KMS-11 (cell line): ENCODE measurements at regions not wholly inside any gene's neighbourhood (a gene's known extent, or its start where the extent isn't known, plus 50 kb on each side); places are given as distances from the start of the nearest gene placed in this dataset.

Experiments used
- H2AFZ ChIP-seq: fragments of 200-600 bp; sonication (generic); 2 replicates; pipeline ENCODE4 v1.6.1; 2016; ENCODE audit warnings: antibody characterized with exemption, mixed run types, low read depth
- H3K27ac ChIP-seq: fragments of 200-600 bp; sonication (generic); 2 replicates; pipeline ENCODE4 v1.6.1; 2016; ENCODE audit warnings: mild to moderate bottlenecking, mixed run types
- H3K27me3 ChIP-seq: fragments of 200-600 bp; sonication (generic); 2 replicates; pipeline ENCODE4 v1.6.1; 2017; ENCODE audit warnings: mild to moderate bottlenecking, low read depth, mixed run types, moderate library complexity; ENCODE audit not compliant: insufficient read depth
- H3K36me3 ChIP-seq: fragments of 200-600 bp; sonication (generic); 2 replicates; pipeline ENCODE4 v1.6.1; 2017; ENCODE audit warnings: mild to moderate bottlenecking, mixed run types; ENCODE audit not compliant: insufficient read depth
- H3K4me1 ChIP-seq: fragments of 200-600 bp; sonication (generic); 2 replicates; pipeline ENCODE4 v1.6.1; 2016; ENCODE audit warnings: mild to moderate bottlenecking, low read depth, mixed run types; ENCODE audit not compliant: poor library complexity, severe bottlenecking
- H3K4me2 ChIP-seq: fragments of 200-600 bp; sonication (generic); 2 replicates; pipeline ENCODE4 v1.7.0; 2016; ENCODE audit warnings: mild to moderate bottlenecking, mixed run types
- H3K4me3 ChIP-seq: fragments of 200-600 bp; sonication (generic); IDR thresholded peaks from 2 replicates; pipeline ENCODE4 v1.6.1; 2017; ENCODE audit warnings: low read depth, low read length, mixed read lengths; ENCODE audit not compliant: insufficient read depth
- H3K79me2 ChIP-seq: fragments of 200-600 bp; sonication (generic); 2 replicates; pipeline ENCODE4 v1.6.1; 2016; ENCODE audit warnings: low read depth, mixed run types; ENCODE audit not compliant: insufficient read depth
- H3K9ac ChIP-seq: fragments of 200-600 bp; sonication (generic); 2 replicates; pipeline ENCODE4 v1.6.1; 2016; ENCODE audit warnings: mild to moderate bottlenecking, mixed run types
- H4K20me1 ChIP-seq: fragments of 200-600 bp; sonication (generic); 2 replicates; pipeline ENCODE4 v1.6.1; 2016; ENCODE audit warnings: mild to moderate bottlenecking, mixed run types; ENCODE audit not compliant: insufficient read depth
- TF ChIP-seq, protein P1 (sequence below): fragments of 200-600 bp; sonication (generic); conservative IDR thresholded peaks from 2 replicates; pipeline ENCODE4 v1.6.1; 2017; ENCODE audit warnings: low read depth, mild to moderate bottlenecking, antibody characterized with exemption, low read length, moderate library complexity, mixed read lengths

DNA sequence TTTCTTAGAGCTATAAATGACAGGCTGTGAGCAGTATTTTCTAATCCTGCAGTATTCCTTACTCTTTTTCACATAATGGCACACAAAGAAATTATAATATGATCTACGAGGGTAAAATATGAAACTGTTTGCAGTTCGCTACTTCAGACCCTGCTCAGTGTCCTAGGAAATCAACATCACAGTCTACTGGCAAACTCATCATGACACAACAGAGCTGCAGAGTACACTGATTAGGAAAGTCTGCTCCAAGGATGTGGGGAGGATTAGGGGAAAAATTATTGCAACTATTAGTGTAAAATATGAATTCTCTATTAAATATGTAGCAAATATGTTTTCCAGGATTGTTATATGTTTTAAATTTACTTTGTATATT lies 149.2 kb upstream of the REG3G start:
- no peaks in the 10 kb centered on the region for H4K20me1 ChIP-seq
- no peak overlapping the region for H3K4me2 ChIP-seq
- H2AFZ ChIP-seq, result no peak overlapping the region
- TF ChIP-seq, protein P1, sequence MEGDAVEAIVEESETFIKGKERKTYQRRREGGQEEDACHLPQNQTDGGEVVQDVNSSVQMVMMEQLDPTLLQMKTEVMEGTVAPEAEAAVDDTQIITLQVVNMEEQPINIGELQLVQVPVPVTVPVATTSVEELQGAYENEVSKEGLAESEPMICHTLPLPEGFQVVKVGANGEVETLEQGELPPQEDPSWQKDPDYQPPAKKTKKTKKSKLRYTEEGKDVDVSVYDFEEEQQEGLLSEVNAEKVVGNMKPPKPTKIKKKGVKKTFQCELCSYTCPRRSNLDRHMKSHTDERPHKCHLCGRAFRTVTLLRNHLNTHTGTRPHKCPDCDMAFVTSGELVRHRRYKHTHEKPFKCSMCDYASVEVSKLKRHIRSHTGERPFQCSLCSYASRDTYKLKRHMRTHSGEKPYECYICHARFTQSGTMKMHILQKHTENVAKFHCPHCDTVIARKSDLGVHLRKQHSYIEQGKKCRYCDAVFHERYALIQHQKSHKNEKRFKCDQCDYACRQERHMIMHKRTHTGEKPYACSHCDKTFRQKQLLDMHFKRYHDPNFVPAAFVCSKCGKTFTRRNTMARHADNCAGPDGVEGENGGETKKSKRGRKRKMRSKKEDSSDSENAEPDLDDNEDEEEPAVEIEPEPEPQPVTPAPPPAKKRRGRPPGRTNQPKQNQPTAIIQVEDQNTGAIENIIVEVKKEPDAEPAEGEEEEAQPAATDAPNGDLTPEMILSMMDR, result no peak
- H3K36me3 ChIP-seq, result no peaks in the 10 kb centered on the region
- H3K27ac ChIP-seq, result no peak overlapping the region
- H3K27me3 ChIP-seq, result no peaks in the 10 kb centered on the region
- H3K4me3 ChIP-seq, result no peak overlapping the region
- H3K79me2 ChIP-seq, result no peaks in the 10 kb centered on the region
- no peak overlapping the region for H3K9ac ChIP-seq
- H3K4me1 ChIP-seq, result no peaks in the 10 kb centered on the region

DNA sequence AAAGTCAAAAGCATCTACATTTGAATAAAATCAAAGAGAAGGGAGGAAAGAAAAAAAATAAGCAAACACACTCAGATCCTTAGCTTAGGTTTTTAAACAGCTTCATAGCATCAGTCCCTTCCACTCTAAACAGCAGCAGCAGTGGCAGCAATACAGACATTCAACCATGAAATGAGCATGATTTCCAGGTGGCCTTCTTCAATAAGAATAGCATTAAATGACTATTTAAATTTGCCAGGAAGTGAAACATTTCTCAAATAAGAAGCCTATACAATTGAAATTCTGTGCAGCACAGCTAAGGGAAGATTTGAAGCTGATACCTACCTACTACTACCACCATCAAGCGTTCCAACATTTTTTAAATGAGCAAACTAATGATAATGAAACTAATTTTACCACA lies 138.1 kb upstream of the REG3G start:
- H2AFZ ChIP-seq, result no peak overlapping the region
- H3K27me3 ChIP-seq, result no peaks in the 10 kb centered on the region
- H3K27ac ChIP-seq, result no peak overlapping the region
- TF ChIP-seq, protein P1, result no peak
- H3K4me2 ChIP-seq, result no peak overlapping the region
- H4K20me1 ChIP-seq, result no peaks in the 10 kb centered on the region
- no peak overlapping the region for H3K9ac ChIP-seq
- no peaks in the 10 kb centered on the region for H3K4me1 ChIP-seq
- no peaks in the 10 kb centered on the region for H3K79me2 ChIP-seq
- H3K36me3 ChIP-seq, result no peaks in the 10 kb centered on the region
- H3K4me3 ChIP-seq, result no peak overlapping the region

DNA sequence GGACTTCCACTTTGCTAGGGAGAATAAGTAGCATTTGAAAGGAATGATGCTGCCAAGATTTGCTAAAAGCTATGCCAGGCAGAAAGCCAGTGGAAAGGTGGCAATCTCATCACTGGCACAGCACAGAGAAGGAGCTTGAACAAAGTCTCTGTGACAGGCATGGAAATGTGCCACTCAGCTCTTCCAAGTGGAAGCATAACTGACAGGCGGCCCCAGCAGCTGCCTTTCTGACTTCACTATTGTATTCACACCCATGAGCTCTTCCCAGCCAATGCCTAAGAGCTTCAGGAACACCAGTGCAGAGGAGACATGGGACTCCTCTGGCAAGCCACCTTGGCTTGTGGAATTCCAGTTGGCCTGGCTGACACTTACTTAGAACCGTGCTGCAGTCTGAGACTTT lies 134.6 kb upstream of the REG3G start:
- no peaks in the 10 kb centered on the region for H3K79me2 ChIP-seq
- H3K27ac ChIP-seq, result no peak overlapping the region
- TF ChIP-seq, protein P1, result no peak
- H3K9ac ChIP-seq, result no peak overlapping the region
- no peaks in the 10 kb centered on the region for H3K27me3 ChIP-seq
- no peaks in the 10 kb centered on the region for H3K36me3 ChIP-seq
- H3K4me2 ChIP-seq, result no peak overlapping the region
- no peaks in the 10 kb centered on the region for H3K4me1 ChIP-seq
- no peak overlapping the region for H2AFZ ChIP-seq
- no peak overlapping the region for H3K4me3 ChIP-seq
- no peaks in the 10 kb centered on the region for H4K20me1 ChIP-seq

- Histone ChIP-seq H3K4me3 (no peak overlapping the region), H3K4me1 (no peaks in the 10 kb centered on the region), H3K9ac (no peak overlapping the region), H3K27me3 (no peaks in the 10 kb centered on the region), H4K20me1 (no peaks in the 10 kb centered on the region), H3K27ac (no peak overlapping the region), H3K4me2 (no peak overlapping the region), H3K79me2 (no peaks in the 10 kb centered on the region), H2AFZ (no peak overlapping the region), H3K36me3 (no peaks in the 10 kb centered on the region)
- TF ChIP-seq, protein P1, result no peak
Observed at GRCh38 chr2:78892295-78892694, 133.2 kb upstream of the REG3G start.

DNA sequence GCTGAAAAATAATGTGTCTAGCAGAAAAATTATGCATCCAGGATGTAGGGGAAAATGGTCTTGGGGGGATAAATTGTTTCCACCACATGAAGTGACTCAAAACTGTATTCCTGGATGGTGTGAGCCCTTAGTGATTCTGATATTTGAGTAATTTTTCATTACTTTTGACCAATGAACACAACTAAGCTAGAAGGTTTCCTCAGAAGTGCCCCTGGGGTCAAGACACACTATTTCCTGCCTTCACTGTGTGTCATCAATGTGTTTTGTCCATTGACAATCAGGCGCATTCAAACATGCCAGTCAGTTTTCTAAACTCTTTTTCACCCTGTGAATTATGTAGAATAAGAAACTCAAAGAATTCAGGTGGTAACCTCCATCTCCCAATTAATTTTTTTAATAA lies 130.5 kb upstream of the REG3G start:
- TF ChIP-seq, protein P1, result no peak
- Histone ChIP-seq H3K9ac (no peak overlapping the region), H3K4me2 (no peak overlapping the region), H3K27ac (no peak overlapping the region), H3K4me3 (no peak overlapping the region), H2AFZ (no peak overlapping the region), H3K4me1 (no peaks in the 10 kb centered on the region), H3K79me2 (no peaks in the 10 kb centered on the region), H4K20me1 (no peaks in the 10 kb centered on the region), H3K36me3 (no peaks in the 10 kb centered on the region), H3K27me3 (no peaks in the 10 kb centered on the region)
